ENCODE measurements at regions not wholly inside any gene's neighbourhood (a gene's known extent, or its start where the extent isn't known, plus 50 kb on each side); places are given as distances from the start of the nearest gene placed in this dataset.

DNA sequence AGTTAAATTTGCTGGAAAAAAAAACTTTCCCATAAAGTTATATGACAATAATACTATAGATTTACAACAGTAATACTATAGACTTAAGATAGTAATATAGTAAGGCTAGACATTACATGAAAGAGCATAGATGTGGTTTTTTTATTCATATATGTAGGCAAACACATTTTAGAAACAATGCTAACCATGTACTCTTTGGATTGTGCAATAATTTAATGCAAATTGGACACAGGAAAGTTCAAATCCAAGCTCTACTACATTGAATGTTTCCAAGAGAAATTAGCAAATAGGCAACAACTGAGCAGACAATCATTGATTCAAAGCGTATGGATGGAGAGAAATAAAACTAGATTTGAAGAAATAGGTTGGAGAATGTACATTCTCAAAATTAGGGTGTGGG is 469.2 kb downstream of the CNTN3 start:
- Histone ChIP-seq H2AFZ (replicated peaks) (no peak overlapping the region), H3K4me1 (no peaks in the 10 kb centered on the region), H3K27ac (no peak overlapping the region), H3K79me2 (ENCODE audit: low read depth) (no peaks in the 10 kb centered on the region), H3K9ac (no peak overlapping the region), H3K27me3 (no peaks in the 10 kb centered on the region), H3K9me3 (ENCODE audit: low read depth) (no peaks in the 10 kb centered on the region), H4K20me1 (ENCODE audit: low read depth) (no peaks in the 10 kb centered on the region), H3K4me2 (no peak overlapping the region), H3K4me3 (no peak overlapping the region), H3K36me3 (no peaks in the 10 kb centered on the region), H3F3A (ENCODE audit: low read depth) (no peaks in the 10 kb centered on the region)
- Mint-ChIP-seq H3K4me3 (no peak overlapping the region), H3K27ac (no peak overlapping the region), H3K9me3 (no peaks in the 10 kb centered on the region), H3K27me3 (ENCODE audit: insufficient read depth, low read depth) (no peaks in the 10 kb centered on the region), H3K4me1 (no peaks in the 10 kb centered on the region), H3K36me3 (no peaks in the 10 kb centered on the region)
- TF ChIP-seq EZH2 (IDR thresholded peaks at IDR 0.05) (no peak), EZH2phosphoT487 (IDR thresholded peaks at IDR 0.05) (no peak)
- TF ChIP-seq, protein P1, sequence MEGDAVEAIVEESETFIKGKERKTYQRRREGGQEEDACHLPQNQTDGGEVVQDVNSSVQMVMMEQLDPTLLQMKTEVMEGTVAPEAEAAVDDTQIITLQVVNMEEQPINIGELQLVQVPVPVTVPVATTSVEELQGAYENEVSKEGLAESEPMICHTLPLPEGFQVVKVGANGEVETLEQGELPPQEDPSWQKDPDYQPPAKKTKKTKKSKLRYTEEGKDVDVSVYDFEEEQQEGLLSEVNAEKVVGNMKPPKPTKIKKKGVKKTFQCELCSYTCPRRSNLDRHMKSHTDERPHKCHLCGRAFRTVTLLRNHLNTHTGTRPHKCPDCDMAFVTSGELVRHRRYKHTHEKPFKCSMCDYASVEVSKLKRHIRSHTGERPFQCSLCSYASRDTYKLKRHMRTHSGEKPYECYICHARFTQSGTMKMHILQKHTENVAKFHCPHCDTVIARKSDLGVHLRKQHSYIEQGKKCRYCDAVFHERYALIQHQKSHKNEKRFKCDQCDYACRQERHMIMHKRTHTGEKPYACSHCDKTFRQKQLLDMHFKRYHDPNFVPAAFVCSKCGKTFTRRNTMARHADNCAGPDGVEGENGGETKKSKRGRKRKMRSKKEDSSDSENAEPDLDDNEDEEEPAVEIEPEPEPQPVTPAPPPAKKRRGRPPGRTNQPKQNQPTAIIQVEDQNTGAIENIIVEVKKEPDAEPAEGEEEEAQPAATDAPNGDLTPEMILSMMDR (IDR thresholded peaks at IDR 0.05), result no peak
- DNase-seq (ENCODE audit: low spot score), result no peak

DNA sequence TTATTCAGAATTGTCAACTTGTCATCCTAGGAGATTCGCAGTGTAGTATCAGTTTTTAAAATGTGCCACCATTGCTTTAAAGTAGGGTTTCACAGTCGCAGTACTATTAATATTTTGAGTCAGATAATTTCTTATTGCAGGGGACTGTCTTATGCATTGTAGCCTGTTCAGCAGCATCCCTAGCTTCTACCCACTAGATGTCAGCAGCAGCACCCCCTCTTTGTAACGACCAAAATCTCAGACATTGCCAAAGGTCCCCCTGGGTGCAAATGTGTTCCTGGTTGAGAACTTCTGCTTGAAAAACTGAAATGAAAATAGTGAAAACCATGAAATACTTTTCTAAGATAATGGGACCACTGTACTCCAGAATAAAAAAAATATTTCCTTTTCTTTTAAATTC is 474.8 kb downstream of the CNTN3 start:
- Histone ChIP-seq H3K4me1 (no peaks in the 10 kb centered on the region), H3F3A (ENCODE audit: low read depth) (no peaks in the 10 kb centered on the region)
- H3K36me3 Mint-ChIP-seq, result no peaks in the 10 kb centered on the region

DNA sequence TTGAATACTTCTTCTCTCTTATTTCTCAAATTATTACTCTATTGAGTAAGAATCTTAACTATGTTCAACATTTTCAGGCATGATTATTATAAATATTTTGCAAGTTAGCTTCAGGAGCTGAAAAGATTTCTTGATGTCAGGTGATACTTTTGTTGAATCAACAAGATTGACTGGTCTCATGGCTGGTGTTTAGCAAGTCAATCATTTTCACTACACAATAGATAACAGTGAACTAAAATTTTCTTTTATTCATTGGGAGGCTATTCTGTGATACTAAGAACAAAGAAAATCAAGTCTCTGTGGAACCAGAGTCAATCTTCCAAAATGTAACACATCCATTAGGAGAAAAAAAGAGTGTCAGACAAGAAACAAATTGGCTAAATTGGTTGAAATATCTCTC is 476.7 kb downstream of the CNTN3 start:
- TF ChIP-seq, protein P1 (IDR thresholded peaks at IDR 0.05), result no peak
- TF ChIP-seq EZH2phosphoT487 (IDR thresholded peaks at IDR 0.05) (no peak), EZH2 (IDR thresholded peaks at IDR 0.05) (no peak)
- no peak overlapping the region for H3K4me3 Mint-ChIP-seq
- Histone ChIP-seq H3K4me1 (no peaks in the 10 kb centered on the region), H2AFZ (replicated peaks) (no peak overlapping the region), H3F3A (ENCODE audit: low read depth) (no peaks in the 10 kb centered on the region), H3K27me3 (no peaks in the 10 kb centered on the region), H4K20me1 (ENCODE audit: low read depth) (no peaks in the 10 kb centered on the region), H3K4me3 (no peak overlapping the region), H3K27ac (no peak overlapping the region), H3K36me3 (no peaks in the 10 kb centered on the region), H3K9ac (no peak overlapping the region), H3K4me2 (no peak overlapping the region), H3K79me2 (ENCODE audit: low read depth) (no peaks in the 10 kb centered on the region), H3K9me3 (ENCODE audit: low read depth) (no peaks in the 10 kb centered on the region)
- H3K27me3 Mint-ChIP-seq (ENCODE audit: insufficient read depth, low read depth), result peaks cover 3% of the 10 kb centered on the region
- H3K9me3 Mint-ChIP-seq, result no peaks in the 10 kb centered on the region
- H3K27ac Mint-ChIP-seq, result no peak overlapping the region
- H3K4me1 Mint-ChIP-seq, result no peaks in the 10 kb centered on the region
- no peaks in the 10 kb centered on the region for H3K36me3 Mint-ChIP-seq
- no peak for DNase-seq (ENCODE audit: low spot score)

More for the DNA sequence above, 474.8 kb downstream of the CNTN3 start:
- Histone ChIP-seq H4K20me1 (ENCODE audit: low read depth) (no peaks in the 10 kb centered on the region), H3K27me3 (no peaks in the 10 kb centered on the region), H3K36me3 (no peaks in the 10 kb centered on the region), H3K79me2 (ENCODE audit: low read depth) (no peaks in the 10 kb centered on the region), H3K9me3 (ENCODE audit: low read depth) (no peaks in the 10 kb centered on the region), H3K4me3 (no peak overlapping the region), H3K9ac (no peak overlapping the region), H2AFZ (replicated peaks) (no peak overlapping the region), H3K27ac (no peak overlapping the region), H3K4me2 (no peak overlapping the region)
- no peaks in the 10 kb centered on the region for H3K4me1 Mint-ChIP-seq
- no peak overlapping the region for H3K4me3 Mint-ChIP-seq
- peak; percentile 27 for DNase-seq (ENCODE audit: low spot score)
- no peaks in the 10 kb centered on the region for H3K27me3 Mint-ChIP-seq (ENCODE audit: insufficient read depth, low read depth)
- TF ChIP-seq EZH2 (IDR thresholded peaks at IDR 0.05), result no peak
- TF ChIP-seq, protein P1 (IDR thresholded peaks at IDR 0.05), result peak; percentile 48
- no peak overlapping the region for H3K27ac Mint-ChIP-seq
- H3K9me3 Mint-ChIP-seq, result no peaks in the 10 kb centered on the region

DNA sequence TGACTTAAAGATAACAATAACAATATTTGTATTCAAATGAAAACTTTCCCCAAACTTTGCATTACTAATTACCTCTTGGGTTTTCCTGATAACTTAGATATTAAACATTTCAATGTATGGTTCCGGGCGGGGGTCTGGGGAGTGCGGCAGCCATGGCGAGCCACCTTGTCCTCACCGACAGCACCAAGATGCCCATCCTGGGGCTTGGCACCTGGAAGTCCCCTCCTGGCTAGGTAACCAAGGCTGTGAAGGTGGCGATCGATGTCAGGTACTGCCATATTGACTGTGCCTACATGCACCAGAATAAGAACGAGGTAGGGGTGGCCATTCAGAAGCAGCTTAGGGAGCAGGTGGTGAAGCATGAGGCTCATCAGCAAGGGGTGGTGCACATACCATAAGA is 478.7 kb downstream of the CNTN3 start:
- H3K27ac ChIP-seq, result no peak overlapping the region
- no peaks in the 10 kb centered on the region for H3K4me1 ChIP-seq
- no peaks in the 10 kb centered on the region for H3K36me3 ChIP-seq
- Mint-ChIP-seq H3K27ac (no peak overlapping the region), H3K9me3 (no peaks in the 10 kb centered on the region), H3K36me3 (no peaks in the 10 kb centered on the region), H3K4me1 (peaks cover 7% of the 10 kb centered on the region), H3K4me3 (no peak overlapping the region), H3K27me3 (ENCODE audit: insufficient read depth, low read depth) (peaks cover 3% of the 10 kb centered on the region)
- no peaks in the 10 kb centered on the region for H3K79me2 ChIP-seq (ENCODE audit: low read depth)
- H3K4me3 ChIP-seq, result no peak overlapping the region
- no peaks in the 10 kb centered on the region for H3K27me3 ChIP-seq
- no peak for TF ChIP-seq EZH2 (IDR thresholded peaks at IDR 0.05)
- TF ChIP-seq, protein P1 (IDR thresholded peaks at IDR 0.05), result no peak
- TF ChIP-seq EZH2phosphoT487 (IDR thresholded peaks at IDR 0.05), result no peak
- H3F3A ChIP-seq (ENCODE audit: low read depth), result no peaks in the 10 kb centered on the region
- H4K20me1 ChIP-seq (ENCODE audit: low read depth), result no peaks in the 10 kb centered on the region
- no peak overlapping the region for H3K9ac ChIP-seq
- no peak for DNase-seq (ENCODE audit: low spot score)
- H2AFZ ChIP-seq (replicated peaks), result no peak overlapping the region
- no peaks in the 10 kb centered on the region for H3K9me3 ChIP-seq (ENCODE audit: low read depth)
- H3K4me2 ChIP-seq, result no peak overlapping the region

All from neural progenitor cell (in vitro differentiated cells).